22Rv1 (cell line): ENCODE measurements at regions not wholly inside any gene's neighbourhood (a gene's known extent, or its start where the extent isn't known, plus 50 kb on each side); places are given as distances from the start of the nearest gene placed in this dataset.

ENCODE experiments used
- CTCF ChIP-seq: fragments of 450-650 bp; IDR thresholded peaks from 2 replicates; pipeline ENCODE4 v1.5.1; 2017; ENCODE audit warnings: mild to moderate bottlenecking
- ZFX ChIP-seq: fragments of 450-650 bp; IDR thresholded peaks from 2 replicates; pipeline ENCODE4 v1.6.1; 2017; ENCODE audit warnings: antibody characterized with exemption, borderline replicate concordance

- no peak for TF ChIP-seq CTCF
- TF ChIP-seq ZFX, result no peak
These were observed 603.0 kb downstream of the LIG4 start for GRCh38 chr13:107612376-107612775.
